Vagina (tissue), 2 donors: ENCODE measurements at regions not wholly inside any gene's neighbourhood (a gene's known extent, or its start where the extent isn't known, plus 50 kb on each side); places are given as distances from the start of the nearest gene placed in this dataset.

Experiments used
- DNase-seq, 2 donors: peaks; one replicate each; pipeline ENCODE4 v3.0.0-alpha.2; 2017; ENCODE audit errors: extremely low spot score in 2 of 2
- H3K27ac ChIP-seq: fragments of 200-600 bp; sonication (generic); one replicate; pipeline ENCODE4 v1.5.1; 2019
- H3K27me3 ChIP-seq: fragments of 200-600 bp; sonication (generic); one replicate; pipeline ENCODE4 v1.5.1; 2019
- H3K36me3 ChIP-seq, 2 donors: fragments of 200-600 bp; sonication (generic); one replicate each; pipeline ENCODE4 v1.5.1; 2017 to 2019
- H3K4me1 ChIP-seq: fragments of 200-600 bp; sonication (generic); one replicate; pipeline ENCODE4 v1.5.1; 2019
- H3K4me3 ChIP-seq, 2 donors: fragments of 200-600 bp; sonication (generic); 1 replicate in 1 of 2; 2 replicates in 1 of 2; pipeline ENCODE4 v1.5.1; 2016 to 2019
- H3K9me3 ChIP-seq: fragments of 200-600 bp; sonication (generic); one replicate; pipeline ENCODE4 v1.5.1; 2019
- POLR2A ChIP-seq, 2 donors: fragments of 450-650 bp; IDR thresholded peaks; one replicate each; pipeline ENCODE4 v1.6.1; 2017; ENCODE audit warnings: antibody characterized with exemption in 2 of 2, mild to moderate bottlenecking in 2 of 2, moderate library complexity in 2 of 2
- POLR2AphosphoS5 ChIP-seq, 2 donors: sonication (generic); formaldehyde crosslinking; IDR thresholded peaks; one replicate each; pipeline ENCODE4 v1.9.0; 2017; ENCODE audit warnings: antibody characterized with exemption in 2 of 2, mild to moderate bottlenecking in 2 of 2, low read depth in 1 of 2; ENCODE audit not compliant: insufficient read depth in 1 of 2
- intact Hi-C: fragments of 100-400 bp; cut with DNase I; formaldehyde crosslinking; loops from one replicate; pipeline ENCODE4 v1.15.1; 2023
- TF ChIP-seq, protein P1 (sequence below), 3 experiments: fragments of 450-650 bp in 2 of 3; fragments of 200-600 bp in 1 of 3; sonication (generic) in 1 of 3; IDR thresholded peaks; one replicate each; pipeline ENCODE4 v1.5.1; 2017 to 2019; ENCODE audit warnings: antibody characterized with exemption in 3 of 3, mild to moderate bottlenecking in 2 of 3, moderate library complexity in 2 of 3

DNA sequence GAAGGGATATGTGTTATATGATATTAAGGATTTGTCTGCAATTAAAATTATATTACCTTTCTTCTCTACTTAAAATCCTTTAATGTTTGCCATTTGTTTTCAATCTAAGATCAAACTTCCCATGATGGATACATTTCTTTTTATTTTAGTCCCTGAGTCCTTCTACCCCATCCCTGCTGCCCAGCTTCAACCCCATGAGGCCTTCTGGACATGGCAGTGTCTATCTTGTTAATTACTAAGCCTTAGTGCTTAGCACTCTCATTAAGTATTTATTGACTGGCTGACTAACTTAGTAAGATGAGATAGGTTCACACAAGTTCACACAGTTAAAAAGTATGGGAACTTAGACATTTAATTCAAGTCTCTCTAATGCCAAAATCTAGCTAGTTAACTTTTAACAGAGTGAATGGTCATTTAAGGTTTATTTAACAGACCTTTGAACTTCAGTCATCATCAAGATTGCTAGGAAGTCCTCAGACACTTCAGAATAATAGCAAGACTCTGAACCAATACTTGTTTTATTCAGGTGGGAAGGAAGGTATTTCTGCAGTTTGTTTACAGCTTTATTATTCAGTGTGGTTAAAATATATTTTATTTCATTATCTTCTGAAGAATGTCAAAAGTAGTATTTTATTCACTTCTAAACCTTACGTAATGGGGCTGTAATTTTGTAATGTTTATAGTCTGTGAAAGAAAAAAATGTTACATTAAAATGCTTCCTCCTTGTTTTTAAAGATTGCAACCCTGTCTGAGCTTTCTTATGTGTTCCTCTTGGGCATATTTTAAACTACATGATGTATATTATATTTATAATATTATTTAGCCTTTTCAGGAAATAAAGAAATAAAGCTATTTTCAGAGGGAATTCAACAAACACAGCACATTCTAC lies 848.9 kb downstream of the REEP3 start:
- no peaks in the 10 kb centered on the region for H3K9me3 ChIP-seq
- TF ChIP-seq POLR2A (IDR thresholded peaks at IDR 0.05): no peak
- TF ChIP-seq POLR2AphosphoS5 (IDR thresholded peaks at IDR 0.05; ENCODE audit: insufficient read depth in 1 of 2, low read depth in 1 of 2): no peak
- TF ChIP-seq, protein P1, sequence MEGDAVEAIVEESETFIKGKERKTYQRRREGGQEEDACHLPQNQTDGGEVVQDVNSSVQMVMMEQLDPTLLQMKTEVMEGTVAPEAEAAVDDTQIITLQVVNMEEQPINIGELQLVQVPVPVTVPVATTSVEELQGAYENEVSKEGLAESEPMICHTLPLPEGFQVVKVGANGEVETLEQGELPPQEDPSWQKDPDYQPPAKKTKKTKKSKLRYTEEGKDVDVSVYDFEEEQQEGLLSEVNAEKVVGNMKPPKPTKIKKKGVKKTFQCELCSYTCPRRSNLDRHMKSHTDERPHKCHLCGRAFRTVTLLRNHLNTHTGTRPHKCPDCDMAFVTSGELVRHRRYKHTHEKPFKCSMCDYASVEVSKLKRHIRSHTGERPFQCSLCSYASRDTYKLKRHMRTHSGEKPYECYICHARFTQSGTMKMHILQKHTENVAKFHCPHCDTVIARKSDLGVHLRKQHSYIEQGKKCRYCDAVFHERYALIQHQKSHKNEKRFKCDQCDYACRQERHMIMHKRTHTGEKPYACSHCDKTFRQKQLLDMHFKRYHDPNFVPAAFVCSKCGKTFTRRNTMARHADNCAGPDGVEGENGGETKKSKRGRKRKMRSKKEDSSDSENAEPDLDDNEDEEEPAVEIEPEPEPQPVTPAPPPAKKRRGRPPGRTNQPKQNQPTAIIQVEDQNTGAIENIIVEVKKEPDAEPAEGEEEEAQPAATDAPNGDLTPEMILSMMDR (IDR thresholded peaks at IDR 0.05): no peak
- no peak for DNase-seq
- intact Hi-C loops: no loop called here
- H3K4me3 ChIP-seq: no peak overlapping the region
- H3K27ac ChIP-seq: no peak overlapping the region
- no peaks in the 10 kb centered on the region for H3K36me3 ChIP-seq
- no peaks in the 10 kb centered on the region for H3K4me1 ChIP-seq
- H3K27me3 ChIP-seq: no peaks in the 10 kb centered on the region

DNA sequence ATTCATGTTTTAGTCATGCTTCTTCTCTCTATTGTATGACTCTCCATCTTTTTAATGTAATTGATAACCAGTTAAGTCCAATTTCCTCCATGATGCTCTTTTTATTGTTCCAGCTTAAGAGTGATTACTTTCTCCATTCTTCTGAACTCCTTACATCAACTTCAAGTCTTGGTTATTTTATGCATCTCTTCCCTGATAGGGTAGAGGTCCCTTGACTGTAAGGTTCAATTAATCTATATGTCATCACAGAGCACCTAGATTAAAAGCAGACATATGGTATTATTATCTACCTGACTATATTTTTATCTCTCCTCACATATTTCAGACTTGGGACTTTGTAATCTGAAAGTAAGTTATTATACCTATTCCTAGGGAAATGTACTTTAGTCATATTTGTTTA lies 853.1 kb downstream of the REEP3 start:
- no peaks in the 10 kb centered on the region for H3K9me3 ChIP-seq
- no peaks in the 10 kb centered on the region for H3K36me3 ChIP-seq
- no peaks in the 10 kb centered on the region for H3K27me3 ChIP-seq
- intact Hi-C loops: no loop called here
- no peak overlapping the region for H3K27ac ChIP-seq
- no peaks in the 10 kb centered on the region for H3K4me1 ChIP-seq
- DNase-seq: no peak
- TF ChIP-seq POLR2AphosphoS5 (IDR thresholded peaks at IDR 0.05; ENCODE audit: insufficient read depth in 1 of 2, low read depth in 1 of 2): no peak
- TF ChIP-seq POLR2A (IDR thresholded peaks at IDR 0.05): no peak
- TF ChIP-seq, protein P1 (IDR thresholded peaks at IDR 0.05): no peak
- H3K4me3 ChIP-seq: no peak overlapping the region

- H3K27me3 ChIP-seq: no peaks in the 10 kb centered on the region
- H3K9me3 ChIP-seq: no peaks in the 10 kb centered on the region
- no peak overlapping the region for H3K27ac ChIP-seq
- H3K36me3 ChIP-seq: no peaks in the 10 kb centered on the region
- no peaks in the 10 kb centered on the region for H3K4me1 ChIP-seq
- DNase-seq: no peak
- intact Hi-C loops: no loop called here
- TF ChIP-seq, protein P1 (IDR thresholded peaks at IDR 0.05): no peak
- TF ChIP-seq POLR2AphosphoS5 (IDR thresholded peaks at IDR 0.05; ENCODE audit: insufficient read depth in 1 of 2, low read depth in 1 of 2) (no peak), POLR2A (IDR thresholded peaks at IDR 0.05) (no peak)
- no peak overlapping the region for H3K4me3 ChIP-seq
Observed at GRCh38 chr10:64376167-64376566, 855.0 kb downstream of the REEP3 start.

GRCh38 chr10:64379898-64380297 lies 858.7 kb downstream of the REEP3 start:
- H3K9me3 ChIP-seq: no peaks in the 10 kb centered on the region
- H3K36me3 ChIP-seq: no peaks in the 10 kb centered on the region
- no peak for TF ChIP-seq POLR2AphosphoS5 (IDR thresholded peaks at IDR 0.05; ENCODE audit: insufficient read depth in 1 of 2, low read depth in 1 of 2)
- TF ChIP-seq, protein P1 (IDR thresholded peaks at IDR 0.05): no peak
- no peak for TF ChIP-seq POLR2A (IDR thresholded peaks at IDR 0.05)
- H3K4me1 ChIP-seq: no peaks in the 10 kb centered on the region
- intact Hi-C loops: no loop called here
- no peaks in the 10 kb centered on the region for H3K27me3 ChIP-seq
- DNase-seq: no peak
- H3K4me3 ChIP-seq: no peak overlapping the region
- no peak overlapping the region for H3K27ac ChIP-seq

DNA sequence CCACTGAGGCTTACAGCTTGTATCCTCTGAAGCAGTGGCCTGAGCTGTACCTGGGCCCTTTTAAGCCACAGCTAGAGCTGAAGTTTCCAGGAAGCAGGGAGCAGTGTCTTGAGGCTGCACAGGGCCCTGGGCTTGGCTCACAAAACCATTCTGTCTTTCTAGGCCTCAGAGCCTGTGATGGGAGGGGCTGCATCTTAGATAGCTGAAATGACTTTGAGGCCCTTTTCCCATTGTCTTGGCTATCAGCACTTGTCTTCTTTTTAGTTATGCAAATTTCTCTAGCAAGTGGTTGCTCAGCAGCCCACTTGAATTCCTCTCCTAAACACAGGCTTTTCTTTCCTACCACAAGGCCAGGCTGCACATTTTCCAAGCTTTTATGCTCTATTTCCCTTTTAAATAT lies 864.2 kb downstream of the REEP3 start:
- no peak overlapping the region for H3K27ac ChIP-seq
- no peak overlapping the region for H3K4me3 ChIP-seq
- no peak for TF ChIP-seq POLR2A (IDR thresholded peaks at IDR 0.05)
- TF ChIP-seq POLR2AphosphoS5 (IDR thresholded peaks at IDR 0.05; ENCODE audit: insufficient read depth in 1 of 2, low read depth in 1 of 2): no peak
- TF ChIP-seq, protein P1 (IDR thresholded peaks at IDR 0.05): no peak
- H3K36me3 ChIP-seq: no peaks in the 10 kb centered on the region
- intact Hi-C loops: no loop called here
- DNase-seq: no peak
- no peaks in the 10 kb centered on the region for H3K9me3 ChIP-seq
- H3K27me3 ChIP-seq: no peaks in the 10 kb centered on the region
- no peaks in the 10 kb centered on the region for H3K4me1 ChIP-seq
